Tibial nerve (tissue), 4 donors: ENCODE measurements at regions not wholly inside any gene's neighbourhood (a gene's known extent, or its start where the extent isn't known, plus 50 kb on each side); places are given as distances from the start of the nearest gene placed in this dataset.

Experiments
- DNase-seq, 2 donors: peaks; one replicate each; pipeline ENCODE4 v3.0.0-alpha.2; 2019; ENCODE audit warnings: low spot score in 2 of 2
- H3K27ac ChIP-seq, 4 donors: fragments of 200-600 bp; sonication (generic) in 3 of 4; one replicate each; pipeline ENCODE4 v1.5.1; 2017 to 2019; ENCODE audit warnings: mild to moderate bottlenecking in 1 of 4
- H3K27me3 ChIP-seq, 2 donors: fragments of 200-600 bp; sonication (generic) in 1 of 2; one replicate each; pipeline versions ENCODE4 v1.5.1 to v1.6.0; 2017 to 2019
- H3K36me3 ChIP-seq, 3 donors: fragments of 200-600 bp; sonication (generic); one replicate each; pipeline ENCODE4 v1.5.1; 2018 to 2019
- H3K4me1 ChIP-seq, 4 donors: fragments of 200-600 bp; sonication (generic) in 3 of 4; one replicate each; pipeline ENCODE4 v1.5.1; 2017 to 2019
- H3K4me3 ChIP-seq, 4 donors: fragments of 200-600 bp; sonication (generic) in 3 of 4; one replicate each; pipeline ENCODE4 v1.5.1; 2017 to 2019; ENCODE audit warnings: mild to moderate bottlenecking in 1 of 4, moderate library complexity in 1 of 4
- H3K9me3 ChIP-seq, 4 donors: fragments of 200-600 bp; sonication (generic) in 3 of 4; one replicate each; pipeline ENCODE4 v1.5.1; 2017 to 2019
- CTCF ChIP-seq, 5 experiments: fragments of 200-600 bp in 3 of 5; fragments of 450-650 bp in 2 of 5; sonication (generic) in 3 of 5; IDR thresholded peaks; one replicate each; pipeline ENCODE4 v1.5.1; 2016 to 2019; ENCODE audit warnings: antibody characterized with exemption in 5 of 5, mild to moderate bottlenecking in 3 of 5, moderate library complexity in 2 of 5
- EP300 ChIP-seq, 2 donors: sonication (generic); formaldehyde crosslinking; IDR thresholded peaks; one replicate each; pipeline ENCODE4 v1.6.1; 2017; ENCODE audit warnings: antibody characterized with exemption in 2 of 2, mild to moderate bottlenecking in 1 of 2
- POLR2A ChIP-seq, 2 donors: fragments of 450-650 bp; IDR thresholded peaks; one replicate each; pipeline ENCODE4 v1.6.1; 2017; ENCODE audit warnings: antibody characterized with exemption in 2 of 2, mild to moderate bottlenecking in 2 of 2, moderate library complexity in 2 of 2
- WGBS, 2 donors: methylation state at CpG; one replicate each; pipeline ENCODE4 v1.1.5; 2018; 5-methylcytosine and 5-hydroxymethylcytosine counted together

- Histone ChIP-seq H3K27ac (peak overlapping the region in 2 of 4 donors; percentile 3 to 55), H3K27me3 (no peaks in the 10 kb centered on the region), H3K4me1 (peaks cover 0 to 11% (median 0%) of the 10 kb centered on the region in 4 donors), H3K4me3 (no peak overlapping the region), H3K9me3 (no peaks in the 10 kb centered on the region), H3K36me3 (no peaks in the 10 kb centered on the region)
- TF ChIP-seq CTCF (IDR thresholded peaks at IDR 0.05) (no peak), EP300 (IDR thresholded peaks at IDR 0.05) (no peak), POLR2A (IDR thresholded peaks at IDR 0.05) (no peak)
- 94% methylated on average over 14 of the region's 14 CpGs for WGBS, 2 donors
- no peak for DNase-seq
These were observed 266.7 kb upstream of the RAB4A start for GRCh38 chr1:229004066-229004833.

DNA sequence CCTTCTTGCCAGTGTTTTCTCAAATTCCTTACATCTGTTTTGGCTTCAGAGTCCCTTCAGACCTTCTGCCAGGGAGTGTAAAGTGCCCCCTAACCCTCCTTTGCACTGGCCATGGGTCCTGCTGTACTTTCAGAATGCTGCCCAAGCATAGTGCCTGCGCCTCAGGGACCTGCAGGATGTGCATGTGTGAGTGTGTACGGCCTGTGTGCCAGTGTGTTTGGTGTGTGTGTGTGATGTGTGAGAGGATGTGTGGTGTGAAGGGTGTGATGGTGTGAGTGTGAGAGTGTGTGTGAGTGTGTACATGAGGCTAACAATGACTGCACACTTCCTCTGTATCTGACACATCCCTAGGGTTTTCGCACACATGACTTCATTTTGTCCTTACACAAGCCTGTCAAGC, 265.8 kb upstream of the RAB4A start:
- Histone ChIP-seq H3K27me3 (no peaks in the 10 kb centered on the region), H3K27ac (no peak overlapping the region), H3K4me3 (no peak overlapping the region), H3K36me3 (no peaks in the 10 kb centered on the region), H3K9me3 (no peaks in the 10 kb centered on the region), H3K4me1 (peaks cover 0 to 11% (median 0%) of the 10 kb centered on the region in 4 donors)
- WGBS, 2 donors, result 92 to 99% methylated on average over 3 of the region's 3 CpGs
- no peak for DNase-seq
- TF ChIP-seq CTCF (IDR thresholded peaks at IDR 0.05) (no peak), EP300 (IDR thresholded peaks at IDR 0.05) (no peak), POLR2A (IDR thresholded peaks at IDR 0.05) (no peak)

DNA sequence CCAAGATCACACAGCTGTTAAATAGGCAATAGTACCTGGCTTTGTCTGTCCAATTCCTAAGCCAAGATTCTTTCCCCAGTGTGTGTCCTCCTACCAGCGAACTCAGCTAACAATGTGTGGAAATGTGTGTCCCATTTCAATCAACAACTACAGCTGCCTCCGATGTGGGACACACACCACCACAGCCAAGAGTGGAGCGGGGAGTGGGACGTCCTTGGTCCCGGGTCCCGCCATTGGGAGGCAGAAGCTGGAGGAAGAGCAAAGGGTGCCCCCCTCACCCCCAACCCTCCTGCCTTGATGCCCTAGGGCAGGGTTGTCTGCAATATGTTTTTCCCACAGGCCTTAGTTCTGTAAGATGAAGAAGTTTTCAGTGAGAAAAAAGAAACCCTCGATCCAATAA, 265.4 kb upstream of the RAB4A start:
- no peak for TF ChIP-seq CTCF (IDR thresholded peaks at IDR 0.05)
- no peak for TF ChIP-seq POLR2A (IDR thresholded peaks at IDR 0.05)
- no peak for TF ChIP-seq EP300 (IDR thresholded peaks at IDR 0.05)

GRCh38 chr1:229006121-229006870, 264.6 kb upstream of the RAB4A start:
- Histone ChIP-seq H3K4me1 (peaks cover 0 to 11% (median 0%) of the 10 kb centered on the region in 4 donors), H3K36me3 (no peaks in the 10 kb centered on the region), H3K27ac (no peak overlapping the region), H3K27me3 (no peaks in the 10 kb centered on the region), H3K4me3 (no peak overlapping the region), H3K9me3 (no peaks in the 10 kb centered on the region)
- WGBS, 2 donors, result 85 to 97% methylated on average over 12 of the region's 12 CpGs
- TF ChIP-seq EP300 (IDR thresholded peaks at IDR 0.05) (no peak), POLR2A (IDR thresholded peaks at IDR 0.05) (no peak)
- no peak for DNase-seq

More for the DNA sequence above, 265.4 kb upstream of the RAB4A start:
- Histone ChIP-seq H3K27ac (no peak overlapping the region), H3K36me3 (no peaks in the 10 kb centered on the region), H3K4me1 (peaks cover 0 to 11% (median 0%) of the 10 kb centered on the region in 4 donors), H3K27me3 (no peaks in the 10 kb centered on the region), H3K4me3 (no peak overlapping the region), H3K9me3 (no peaks in the 10 kb centered on the region)
- WGBS, 2 donors, result 80 to 91% methylated on average over 7 of the region's 7 CpGs
- no peak for DNase-seq

- TF ChIP-seq POLR2A (IDR thresholded peaks at IDR 0.05), result no peak
- no peak for TF ChIP-seq EP300 (IDR thresholded peaks at IDR 0.05)
- TF ChIP-seq CTCF (IDR thresholded peaks at IDR 0.05), result no peak
- Histone ChIP-seq H3K27ac (no peak overlapping the region), H3K4me1 (peaks cover 0 to 11% (median 0%) of the 10 kb centered on the region in 4 donors), H3K36me3 (no peaks in the 10 kb centered on the region), H3K27me3 (no peaks in the 10 kb centered on the region), H3K4me3 (no peak overlapping the region), H3K9me3 (no peaks in the 10 kb centered on the region)
- DNase-seq, result no peak
- 94 to 96% methylated on average over 7 of the region's 7 CpGs for WGBS, 2 donors
These were observed 263.7 kb upstream of the RAB4A start for GRCh38 chr1:229007167-229007566.
